GM19468 (cell line): ENCODE measurements at regions not wholly inside any gene's neighbourhood (a gene's known extent, or its start where the extent isn't known, plus 50 kb on each side); places are given as distances from the start of the nearest gene placed in this dataset.

ENCODE experiments used
- ATAC-seq: cut with Tn5 transposase; IDR thresholded peaks from one replicate; pipeline ENCODE4 v1.9.1; 2021; ENCODE audit warnings: mild to moderate bottlenecking, moderate library complexity, moderate number of reproducible peaks; ENCODE audit not compliant: unreplicated experiment; ENCODE audit errors: extremely low read depth

DNA sequence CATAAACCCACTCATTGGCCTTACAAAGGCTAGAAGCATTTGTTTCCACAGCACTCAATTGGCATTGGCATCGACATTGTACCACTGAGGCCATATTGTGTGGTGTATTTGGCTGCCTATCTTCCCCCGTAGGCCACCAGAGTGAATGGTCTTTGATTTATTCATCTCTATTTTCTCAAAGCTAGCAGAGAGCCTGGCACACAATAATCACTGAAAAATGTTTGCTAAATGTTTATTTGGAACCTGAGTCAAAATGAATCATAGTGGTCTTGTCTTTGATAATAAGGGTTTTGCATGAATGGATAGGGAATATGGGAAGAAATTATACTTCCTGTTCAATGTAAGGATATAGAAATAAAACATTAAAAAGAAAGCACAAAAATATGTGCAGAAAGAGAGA, 107.3 kb upstream of the SLC8A1 start:
- no peak for ATAC-seq

- ATAC-seq = no peak
These were observed 112.3 kb upstream of the SLC8A1 start for GRCh38 chr2:40564184-40564583.

DNA sequence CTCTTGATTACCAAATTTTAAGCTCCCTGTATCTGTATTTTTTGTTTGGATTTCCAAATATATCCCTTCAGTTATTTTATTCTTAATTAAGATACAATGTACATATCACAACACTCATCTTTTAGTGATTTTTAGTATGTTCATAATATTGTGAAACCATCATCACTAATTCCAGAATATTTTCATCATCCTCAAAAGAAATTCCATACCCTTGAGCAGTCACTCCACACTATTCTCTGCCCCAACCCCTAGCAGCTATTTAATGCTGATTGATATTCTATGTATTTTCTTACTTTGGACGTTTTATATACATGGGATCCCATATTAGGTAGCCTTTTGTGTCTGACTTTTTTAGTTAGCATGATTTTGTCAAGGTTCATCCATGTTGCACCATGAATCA, 127.4 kb upstream of the SLC8A1 start:
- ATAC-seq = no peak

GRCh38 chr2:40584432-40584831, 132.5 kb upstream of the SLC8A1 start:
- ATAC-seq = no peak

- no peak for ATAC-seq
These were observed 139.9 kb upstream of the SLC8A1 start for GRCh38 chr2:40591774-40592173.

GRCh38 chr2:40592218-40592617, 140.3 kb upstream of the SLC8A1 start:
- no peak for ATAC-seq

DNA sequence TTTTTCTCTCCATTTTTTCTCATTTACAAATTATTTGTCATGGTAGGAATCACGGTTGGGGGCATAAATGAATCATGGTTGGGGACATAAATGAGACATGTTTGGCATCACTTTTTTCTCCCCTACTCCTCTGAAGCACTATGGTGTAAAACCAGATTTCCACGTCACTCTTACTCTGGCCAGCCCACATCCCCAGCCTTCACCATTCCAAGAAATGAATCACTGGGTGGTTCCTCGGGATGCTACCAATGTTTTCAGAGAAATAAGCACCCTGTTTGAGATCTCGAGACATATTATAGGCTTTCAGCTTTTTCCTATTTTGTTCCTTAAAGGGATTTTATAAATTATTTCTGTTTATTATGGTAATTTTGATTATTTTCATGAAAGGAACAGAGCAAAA, 155.0 kb upstream of the SLC8A1 start:
- ATAC-seq = no peak

- ATAC-seq = no peak
These were observed 159.3 kb upstream of the SLC8A1 start for GRCh38 chr2:40611196-40611595.

- no peak for ATAC-seq
These were observed 174.0 kb upstream of the SLC8A1 start for GRCh38 chr2:40625849-40626248.

- ATAC-seq = no peak
These were observed 176.7 kb upstream of the SLC8A1 start for GRCh38 chr2:40628556-40628955.

DNA sequence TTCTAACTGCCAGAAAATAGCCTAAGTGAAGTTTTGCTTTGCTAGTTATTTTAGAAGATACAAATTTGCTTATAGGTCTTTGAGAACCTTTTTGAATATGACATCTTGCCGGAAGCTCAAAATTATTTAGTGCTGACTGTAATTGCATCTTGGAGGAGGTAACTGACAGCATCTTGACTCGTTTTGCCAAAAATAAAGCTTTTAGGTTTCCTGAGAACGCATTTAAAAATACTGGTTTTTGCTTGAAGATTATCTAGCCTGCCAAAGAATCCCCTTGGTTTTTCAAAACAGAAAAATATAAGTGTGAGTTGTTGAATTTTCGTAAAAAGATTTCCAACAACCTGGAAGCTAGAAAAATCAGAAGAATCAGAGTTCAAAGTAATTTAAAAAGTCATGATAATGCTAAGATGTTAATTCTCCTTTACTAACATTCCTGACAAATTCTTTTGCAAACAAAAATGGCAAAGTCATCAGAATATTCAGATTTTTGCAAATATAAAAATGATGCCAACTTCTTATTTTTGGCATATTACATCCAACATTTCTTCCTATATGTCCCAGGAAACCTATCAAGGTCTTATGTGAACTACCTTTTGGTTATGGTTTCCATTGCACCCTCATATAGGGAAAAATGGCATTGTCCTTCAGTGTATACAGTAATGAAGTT, 178.0 kb upstream of the SLC8A1 start:
- ATAC-seq = no peak

DNA sequence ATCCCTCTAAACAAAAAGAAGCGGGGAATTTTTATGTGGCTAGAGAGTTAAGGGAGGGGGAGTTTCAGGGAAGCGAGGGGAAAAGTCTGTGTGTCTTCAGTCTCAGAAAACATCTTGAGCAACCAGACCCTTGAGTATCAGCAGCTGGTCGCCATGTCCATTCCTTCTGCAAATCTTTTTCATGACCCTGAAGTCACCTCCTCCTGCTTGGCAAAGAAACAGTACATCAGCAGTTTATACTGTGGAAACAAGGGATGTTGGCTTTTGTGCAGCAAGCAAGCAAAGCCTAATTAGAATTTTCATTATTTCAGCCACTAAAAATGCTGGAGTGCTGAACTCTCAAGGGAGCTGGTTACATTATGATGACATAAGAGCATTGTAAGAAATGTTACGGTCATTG, 187.4 kb upstream of the SLC8A1 start:
- no peak for ATAC-seq

DNA sequence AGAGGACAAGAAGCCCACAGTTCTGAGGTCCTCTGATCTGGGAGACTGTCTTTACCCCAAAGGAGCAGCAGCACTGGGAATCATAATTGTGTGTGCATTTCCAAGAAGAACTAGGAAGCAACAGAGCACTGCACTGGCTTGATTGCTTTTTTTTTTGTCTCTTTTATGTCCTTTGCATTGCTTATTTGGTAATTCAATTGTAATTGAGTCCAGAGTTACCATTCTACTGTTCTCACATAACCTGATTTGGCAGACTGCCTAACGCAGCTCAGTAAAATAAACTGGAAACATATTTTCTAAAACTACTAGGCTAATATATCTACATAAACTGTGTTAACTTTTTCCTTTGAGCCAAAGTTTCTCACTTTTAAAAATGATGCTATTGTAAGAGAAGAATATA, 190.3 kb upstream of the SLC8A1 start:
- ATAC-seq = no peak

DNA sequence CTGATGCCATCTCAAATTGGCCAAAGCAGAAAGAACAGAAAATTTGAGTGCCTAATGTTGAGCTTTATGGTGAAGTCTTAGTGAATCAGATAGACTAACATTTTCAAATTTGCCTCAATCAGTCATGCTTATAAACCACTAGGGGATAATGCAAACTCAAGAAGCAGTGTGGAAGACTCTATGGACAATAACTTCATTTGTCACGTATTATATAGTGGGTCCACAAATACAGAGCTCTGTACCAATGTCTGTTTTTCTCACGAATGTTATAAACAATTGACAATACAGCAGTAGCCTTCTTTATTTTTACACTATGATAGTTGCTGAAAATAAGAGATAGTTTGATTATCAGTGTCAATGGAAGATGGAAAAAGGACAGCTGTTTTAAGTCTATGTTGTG, 190.8 kb upstream of the SLC8A1 start:
- ATAC-seq = no peak

DNA sequence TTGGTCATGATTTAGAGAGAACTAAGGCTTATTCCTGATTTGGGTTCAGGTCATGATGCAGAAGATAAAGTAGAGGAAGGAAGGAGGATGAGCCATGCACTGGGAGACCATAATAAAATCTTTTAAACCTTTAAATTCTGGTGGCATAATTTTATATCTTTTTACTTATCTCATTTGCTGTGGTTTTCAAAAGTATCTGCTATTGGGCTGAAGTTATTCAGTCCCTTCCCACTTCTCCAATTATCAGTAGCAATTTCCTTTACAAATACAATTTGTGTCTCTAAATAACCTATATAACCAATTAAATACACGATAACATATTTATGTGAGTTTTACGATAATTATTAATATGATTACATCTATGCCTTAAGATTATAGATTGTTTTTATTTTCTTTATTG, 194.8 kb upstream of the SLC8A1 start:
- ATAC-seq = no peak

DNA sequence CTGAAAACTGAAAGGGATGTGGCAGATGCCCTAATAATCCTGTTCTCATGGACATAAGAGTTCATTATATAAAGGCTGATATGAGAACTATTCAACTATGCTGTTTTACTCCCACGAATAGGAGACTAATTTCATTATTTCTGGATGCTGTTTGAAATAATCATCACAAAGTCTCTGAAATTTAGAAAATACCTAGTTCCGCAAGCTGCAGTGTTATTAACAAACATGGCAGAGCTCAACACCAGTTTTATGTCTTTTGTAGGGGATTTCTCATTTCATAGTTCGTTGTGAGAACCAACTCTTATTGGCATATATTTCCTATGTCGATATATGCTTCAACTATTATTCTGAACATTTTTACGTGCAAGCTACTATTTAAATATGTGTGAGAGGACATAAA, 200.3 kb upstream of the SLC8A1 start:
- no peak for ATAC-seq

DNA sequence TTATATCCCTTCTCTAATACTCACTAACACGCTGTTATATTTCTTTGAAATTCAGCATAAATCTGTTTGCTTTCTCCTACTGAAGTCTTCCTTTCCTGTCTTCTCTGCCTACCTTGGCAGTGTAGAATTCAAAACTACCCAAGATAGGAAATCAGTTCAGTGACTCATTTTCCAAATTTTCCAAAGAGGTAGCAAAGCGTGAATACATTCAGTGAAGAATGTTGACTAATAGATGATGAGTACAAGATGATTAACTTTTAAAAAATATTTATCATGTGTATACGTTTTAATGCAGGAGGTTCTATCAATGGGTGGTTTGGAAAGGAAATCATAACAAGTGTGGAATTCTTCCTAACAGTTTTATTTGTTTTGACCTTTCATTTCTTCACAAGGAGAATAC, 201.9 kb upstream of the SLC8A1 start:
- no peak for ATAC-seq

- no peak for ATAC-seq
These were observed 202.5 kb upstream of the SLC8A1 start for GRCh38 chr2:40654346-40654745.

DNA sequence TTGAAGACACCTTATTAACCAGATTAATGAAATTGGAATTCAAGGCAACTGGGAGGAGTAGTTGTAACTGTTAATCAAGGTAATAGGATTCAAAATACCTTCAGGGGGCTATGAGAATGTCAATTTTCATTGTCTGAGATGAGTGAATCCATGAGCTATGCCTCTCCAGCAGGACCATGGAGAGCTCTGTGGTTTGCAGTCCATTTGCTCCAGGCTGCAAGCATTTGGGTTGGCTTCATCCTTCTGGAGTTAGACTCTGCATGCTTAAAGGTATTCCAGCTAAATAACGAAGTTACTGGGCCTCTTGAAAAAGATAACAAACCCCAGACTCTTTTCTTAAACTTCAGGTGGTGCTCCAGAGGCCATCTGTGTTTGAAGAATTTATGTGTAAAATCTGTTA, 207.1 kb upstream of the SLC8A1 start:
- ATAC-seq = no peak

- no peak for ATAC-seq
These were observed 213.8 kb upstream of the SLC8A1 start for GRCh38 chr2:40665493-40666232.

DNA sequence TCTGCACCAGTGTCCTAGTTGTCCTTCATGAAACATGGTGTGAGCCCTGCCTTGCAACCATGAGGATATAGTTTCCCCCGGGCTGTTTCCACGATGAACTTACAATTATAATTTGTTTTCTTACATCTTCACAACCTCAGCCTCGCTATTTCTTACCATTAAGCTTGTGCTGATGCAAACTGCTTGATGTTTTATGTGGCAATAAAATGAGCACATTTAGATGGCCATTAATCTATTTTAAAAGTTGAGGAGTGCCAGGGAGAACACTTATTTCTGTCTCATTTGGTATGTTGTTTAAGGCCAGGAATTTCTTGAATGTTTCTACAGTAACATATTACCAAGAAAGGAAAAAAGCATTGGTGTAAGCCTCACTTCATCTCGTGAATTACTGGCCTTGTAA, 214.5 kb upstream of the SLC8A1 start:
- no peak for ATAC-seq

- ATAC-seq = no peak
These were observed 216.5 kb upstream of the SLC8A1 start for GRCh38 chr2:40668425-40668824.
